SK-N-SH (cell line): ENCODE measurements at regions not wholly inside any gene's neighbourhood (a gene's known extent, or its start where the extent isn't known, plus 50 kb on each side); places are given as distances from the start of the nearest gene placed in this dataset.

Source experiments
- EP300 ChIP-seq, 2 experiments: IDR thresholded peaks; 2 replicates each; pipeline versions ENCODE4 v1.4.0 to v1.6.1; 2012; ENCODE audit warnings: borderline replicate concordance in 1 of 2, low read depth in 1 of 2, low read length in 1 of 2
- EZH2phosphoT487 ChIP-seq: fragments of 200-600 bp; sonication (generic); IDR thresholded peaks from 2 replicates; pipeline ENCODE4 v1.6.1; 2017; ENCODE audit warnings: low read depth, mixed run types, mild to moderate bottlenecking, antibody characterized with exemption, moderate library complexity, borderline replicate concordance
- FOXM1 ChIP-seq: IDR thresholded peaks from 2 replicates; pipeline ENCODE4 v1.4.0; 2012; ENCODE audit warnings: low read depth, mild to moderate bottlenecking
- JUND ChIP-seq: IDR thresholded peaks from 2 replicates; pipeline ENCODE4 v1.4.0; 2012
- RFX5 ChIP-seq: IDR thresholded peaks from 2 replicates; pipeline ENCODE4 v1.6.1; 2012; ENCODE audit warnings: mild to moderate bottlenecking, improper control_type of control experiment, low read length
- SMC3 ChIP-seq: IDR thresholded peaks from 2 replicates; pipeline ENCODE4 v1.6.1; 2012; ENCODE audit warnings: low read depth, low read length, improper control_type of control experiment
- TEAD4 ChIP-seq: IDR thresholded peaks from 2 replicates; pipeline ENCODE4 v1.4.0; 2012; ENCODE audit warnings: mild to moderate bottlenecking, borderline replicate concordance; ENCODE audit not compliant: insufficient read depth
- TF ChIP-seq, protein P1 (sequence below): fragments of 200-600 bp; sonication (generic); IDR thresholded peaks from 2 replicates; pipeline ENCODE4 v1.6.1; 2017; ENCODE audit warnings: antibody characterized with exemption, mild to moderate bottlenecking, moderate library complexity
- TF ChIP-seq, protein P2 (sequence below): IDR thresholded peaks from 2 replicates; pipeline ENCODE4 v1.4.0; 2012; ENCODE audit warnings: low read depth
- TF ChIP-seq, protein P3 (sequence below): IDR thresholded peaks from 2 replicates; pipeline ENCODE4 v1.4.0; 2012; ENCODE audit warnings: low read depth, borderline replicate concordance

DNA sequence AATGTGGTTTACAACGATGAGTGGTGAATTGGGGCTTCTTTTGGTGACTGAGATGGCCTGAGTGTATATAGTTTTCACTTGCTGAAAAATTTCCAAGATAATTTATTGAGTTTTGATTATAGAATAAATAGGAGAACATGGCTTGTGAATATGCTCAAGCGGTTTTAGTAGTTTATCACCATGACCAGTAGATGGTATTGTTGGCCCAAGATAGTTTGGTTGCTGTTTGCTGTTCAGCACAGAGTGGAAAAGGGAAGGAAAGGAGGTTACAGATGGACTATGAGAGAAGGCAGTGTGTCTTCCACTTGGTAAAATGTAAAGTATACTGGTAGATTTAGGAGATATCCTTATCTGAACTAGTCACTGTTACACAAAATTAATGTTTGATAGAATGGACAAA is 55.8 kb upstream of the POU4F2 start:
- no peak for TF ChIP-seq SMC3
- TF ChIP-seq TEAD4: no peak
- TF ChIP-seq RFX5: no peak
- TF ChIP-seq, protein P1, sequence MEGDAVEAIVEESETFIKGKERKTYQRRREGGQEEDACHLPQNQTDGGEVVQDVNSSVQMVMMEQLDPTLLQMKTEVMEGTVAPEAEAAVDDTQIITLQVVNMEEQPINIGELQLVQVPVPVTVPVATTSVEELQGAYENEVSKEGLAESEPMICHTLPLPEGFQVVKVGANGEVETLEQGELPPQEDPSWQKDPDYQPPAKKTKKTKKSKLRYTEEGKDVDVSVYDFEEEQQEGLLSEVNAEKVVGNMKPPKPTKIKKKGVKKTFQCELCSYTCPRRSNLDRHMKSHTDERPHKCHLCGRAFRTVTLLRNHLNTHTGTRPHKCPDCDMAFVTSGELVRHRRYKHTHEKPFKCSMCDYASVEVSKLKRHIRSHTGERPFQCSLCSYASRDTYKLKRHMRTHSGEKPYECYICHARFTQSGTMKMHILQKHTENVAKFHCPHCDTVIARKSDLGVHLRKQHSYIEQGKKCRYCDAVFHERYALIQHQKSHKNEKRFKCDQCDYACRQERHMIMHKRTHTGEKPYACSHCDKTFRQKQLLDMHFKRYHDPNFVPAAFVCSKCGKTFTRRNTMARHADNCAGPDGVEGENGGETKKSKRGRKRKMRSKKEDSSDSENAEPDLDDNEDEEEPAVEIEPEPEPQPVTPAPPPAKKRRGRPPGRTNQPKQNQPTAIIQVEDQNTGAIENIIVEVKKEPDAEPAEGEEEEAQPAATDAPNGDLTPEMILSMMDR: peak; percentile 16; the same call in 1 of the 2 replicates
- TF ChIP-seq, protein P2, sequence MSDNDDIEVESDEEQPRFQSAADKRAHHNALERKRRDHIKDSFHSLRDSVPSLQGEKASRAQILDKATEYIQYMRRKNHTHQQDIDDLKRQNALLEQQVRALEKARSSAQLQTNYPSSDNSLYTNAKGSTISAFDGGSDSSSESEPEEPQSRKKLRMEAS: no peak
- no peak for TF ChIP-seq EP300 (IDR thresholded peaks at IDR 0.05; ENCODE audit: borderline replicate concordance in 1 of 2, low read depth in 1 of 2, low read length in 1 of 2)
- no peak for TF ChIP-seq EZH2phosphoT487
- no peak for TF ChIP-seq JUND
- TF ChIP-seq FOXM1: no peak
- TF ChIP-seq, protein P3, sequence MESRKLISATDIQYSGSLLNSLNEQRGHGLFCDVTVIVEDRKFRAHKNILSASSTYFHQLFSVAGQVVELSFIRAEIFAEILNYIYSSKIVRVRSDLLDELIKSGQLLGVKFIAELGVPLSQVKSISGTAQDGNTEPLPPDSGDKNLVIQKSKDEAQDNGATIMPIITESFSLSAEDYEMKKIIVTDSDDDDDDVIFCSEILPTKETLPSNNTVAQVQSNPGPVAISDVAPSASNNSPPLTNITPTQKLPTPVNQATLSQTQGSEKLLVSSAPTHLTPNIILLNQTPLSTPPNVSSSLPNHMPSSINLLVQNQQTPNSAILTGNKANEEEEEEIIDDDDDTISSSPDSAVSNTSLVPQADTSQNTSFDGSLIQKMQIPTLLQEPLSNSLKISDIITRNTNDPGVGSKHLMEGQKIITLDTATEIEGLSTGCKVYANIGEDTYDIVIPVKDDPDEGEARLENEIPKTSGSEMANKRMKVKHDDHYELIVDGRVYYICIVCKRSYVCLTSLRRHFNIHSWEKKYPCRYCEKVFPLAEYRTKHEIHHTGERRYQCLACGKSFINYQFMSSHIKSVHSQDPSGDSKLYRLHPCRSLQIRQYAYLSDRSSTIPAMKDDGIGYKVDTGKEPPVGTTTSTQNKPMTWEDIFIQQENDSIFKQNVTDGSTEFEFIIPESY: no peak
